ENCODE measurements at regions not wholly inside any gene's neighbourhood (a gene's known extent, or its start where the extent isn't known, plus 50 kb on each side); places are given as distances from the start of the nearest gene placed in this dataset.
A peak's percentile ranks its signal among the peaks of the same experiment; 100 is the strongest.
"Not testable (repeated sequence)": the region's sequence is repeated elsewhere in the genome, so short reads cannot be mapped to it uniquely, and the experiment has no call there.

- ATAC-seq (no peak), DNase-seq (ENCODE audit: low spot score) (no peak)
Observed at GRCh38 chr18:55996717-55997116, 408.7 kb upstream of the TCF4 start.

- DNase-seq (ENCODE audit: low spot score) (no peak), ATAC-seq (no peak)
Observed at GRCh38 chr18:55990186-55990585, 402.2 kb upstream of the TCF4 start.

- DNase-seq (ENCODE audit: low spot score) (no peak), ATAC-seq (peak; percentile 16)
Observed at GRCh38 chr18:55988537-55988936, 400.5 kb upstream of the TCF4 start.

GRCh38 chr18:55983433-55983832, 395.4 kb upstream of the TCF4 start:
- DNase-seq (ENCODE audit: low spot score) = no peak
- ATAC-seq = no peak

- DNase-seq (ENCODE audit: low spot score) (no peak), ATAC-seq (no peak)
Observed at GRCh38 chr18:55982992-55983391, 395.0 kb upstream of the TCF4 start.

GRCh38 chr18:55981712-55982475, 393.9 kb upstream of the TCF4 start:
- DNase-seq (ENCODE audit: low spot score) = no peak
- no peak for ATAC-seq

GRCh38 chr18:55974521-55974920, 386.5 kb upstream of the TCF4 start:
- no peak for ATAC-seq
- no peak for DNase-seq (ENCODE audit: low spot score)

- DNase-seq (ENCODE audit: low spot score) (no peak), ATAC-seq (no peak)
Observed at GRCh38 chr18:55968550-55968949, 380.6 kb upstream of the TCF4 start.

- no peak for ATAC-seq
- no peak for DNase-seq (ENCODE audit: low spot score)
Observed at GRCh38 chr18:55967019-55967418, 379.0 kb upstream of the TCF4 start.

GRCh38 chr18:55964171-55964570, 376.2 kb upstream of the TCF4 start:
- ATAC-seq = no peak
- DNase-seq (ENCODE audit: low spot score) = no peak

GRCh38 chr18:55953326-55953725, 365.3 kb upstream of the TCF4 start:
- ATAC-seq = no peak
- DNase-seq (ENCODE audit: low spot score) = no peak

- not testable (repeated sequence) for DNase-seq (ENCODE audit: low spot score); ATAC-seq
Observed at GRCh38 chr18:55951738-55952137, 363.7 kb upstream of the TCF4 start.

- DNase-seq (ENCODE audit: low spot score) (no peak), ATAC-seq (no peak)
Observed at GRCh38 chr18:55950379-55951166, 362.6 kb upstream of the TCF4 start.

GRCh38 chr18:55934821-55935220, 346.8 kb upstream of the TCF4 start:
- ATAC-seq (no peak), DNase-seq (ENCODE audit: low spot score) (no peak)

GRCh38 chr18:55932675-55933074, 344.7 kb upstream of the TCF4 start:
- ATAC-seq = peak; percentile 63
- DNase-seq (ENCODE audit: low spot score) = peak; percentile 47

- DNase-seq (ENCODE audit: low spot score) = no peak
- ATAC-seq = no peak
Observed at GRCh38 chr18:55927831-55928230, 339.8 kb upstream of the TCF4 start.

GRCh38 chr18:55925772-55926171, 337.8 kb upstream of the TCF4 start:
- ATAC-seq (no peak), DNase-seq (ENCODE audit: low spot score) (no peak)

GRCh38 chr18:55920063-55920462, 332.1 kb upstream of the TCF4 start:
- ATAC-seq (no peak), DNase-seq (ENCODE audit: low spot score) (no peak)

- ATAC-seq (no peak), DNase-seq (ENCODE audit: low spot score) (no peak)
Observed at GRCh38 chr18:55918444-55918843, 330.5 kb upstream of the TCF4 start.

GRCh38 chr18:55912919-55913318, 324.9 kb upstream of the TCF4 start:
- DNase-seq (ENCODE audit: low spot score) = no peak
- no peak for ATAC-seq

- ATAC-seq (no peak), DNase-seq (ENCODE audit: low spot score) (no peak)
Observed at GRCh38 chr18:55912071-55912470, 324.1 kb upstream of the TCF4 start.

- ATAC-seq = no peak
Observed at GRCh38 chr18:55910296-55910695, 322.3 kb upstream of the TCF4 start.

More at GRCh38 chr18:55910296-55910695, 322.3 kb upstream of the TCF4 start:
- no peak for DNase-seq (ENCODE audit: low spot score)

Data from left lobe of liver (tissue), 2 donors.